ENCODE measurements at regions not wholly inside any gene's neighbourhood (a gene's known extent, or its start where the extent isn't known, plus 50 kb on each side); places are given as distances from the start of the nearest gene placed in this dataset.

DNA sequence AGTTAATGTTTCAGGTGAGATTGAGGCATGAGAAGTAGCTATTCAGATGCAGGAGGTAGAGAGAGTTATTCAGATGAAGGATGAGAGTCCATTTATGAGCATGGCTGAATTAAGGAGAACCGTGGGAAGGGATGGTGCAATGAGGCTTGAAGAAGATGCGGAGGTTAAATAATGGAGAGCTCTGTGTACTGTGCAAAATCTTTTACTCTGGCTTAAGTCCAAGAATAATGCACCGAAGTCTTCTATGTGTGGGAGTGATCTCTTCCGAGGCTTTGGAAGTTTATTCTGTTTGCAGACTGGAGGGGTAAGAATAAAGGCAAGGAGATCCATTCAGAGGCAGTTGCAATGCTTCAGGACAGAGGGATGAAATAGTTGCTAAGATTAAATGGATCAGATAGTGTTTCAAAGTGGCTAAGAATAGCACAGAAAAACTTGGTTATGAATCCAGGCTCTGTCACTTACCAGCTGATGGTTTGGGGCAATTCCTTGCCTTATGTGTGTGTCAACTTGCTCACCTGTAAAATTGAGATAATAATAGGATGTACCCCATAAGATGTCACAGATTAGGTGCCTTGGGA lies 467.1 kb downstream of the HDGFL1 start:
- TF ChIP-seq EP300 (IDR thresholded peaks at IDR 0.05): no peak
- no peak for TF ChIP-seq PHF8 (IDR thresholded peaks at IDR 0.05; ENCODE audit: borderline replicate concordance, low read depth)
- TF ChIP-seq, protein P1, sequence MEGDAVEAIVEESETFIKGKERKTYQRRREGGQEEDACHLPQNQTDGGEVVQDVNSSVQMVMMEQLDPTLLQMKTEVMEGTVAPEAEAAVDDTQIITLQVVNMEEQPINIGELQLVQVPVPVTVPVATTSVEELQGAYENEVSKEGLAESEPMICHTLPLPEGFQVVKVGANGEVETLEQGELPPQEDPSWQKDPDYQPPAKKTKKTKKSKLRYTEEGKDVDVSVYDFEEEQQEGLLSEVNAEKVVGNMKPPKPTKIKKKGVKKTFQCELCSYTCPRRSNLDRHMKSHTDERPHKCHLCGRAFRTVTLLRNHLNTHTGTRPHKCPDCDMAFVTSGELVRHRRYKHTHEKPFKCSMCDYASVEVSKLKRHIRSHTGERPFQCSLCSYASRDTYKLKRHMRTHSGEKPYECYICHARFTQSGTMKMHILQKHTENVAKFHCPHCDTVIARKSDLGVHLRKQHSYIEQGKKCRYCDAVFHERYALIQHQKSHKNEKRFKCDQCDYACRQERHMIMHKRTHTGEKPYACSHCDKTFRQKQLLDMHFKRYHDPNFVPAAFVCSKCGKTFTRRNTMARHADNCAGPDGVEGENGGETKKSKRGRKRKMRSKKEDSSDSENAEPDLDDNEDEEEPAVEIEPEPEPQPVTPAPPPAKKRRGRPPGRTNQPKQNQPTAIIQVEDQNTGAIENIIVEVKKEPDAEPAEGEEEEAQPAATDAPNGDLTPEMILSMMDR (IDR thresholded peaks at IDR 0.05): no peak

All from A549 (cell line).